GM12892 (cell line): ENCODE measurements at regions not wholly inside any gene's neighbourhood (a gene's known extent, or its start where the extent isn't known, plus 50 kb on each side); places are given as distances from the start of the nearest gene placed in this dataset.
"Not testable (repeated sequence)": the region's sequence is repeated elsewhere in the genome, so short reads cannot be mapped to it uniquely, and the experiment has no call there.

Experiments
- DNase-seq: peaks from one replicate; pipeline ENCODE4 v3.0.0; 2011; ENCODE audit not compliant: insufficient read length
- FAIRE-seq: peaks from 2 replicates; lab custom pipeline; 2011; peaks lifted over from hg19 to GRCh38; lab: Jason Lieb, UNC
- POLR2A ChIP-seq: IDR thresholded peaks from 2 replicates; pipeline ENCODE4 v1.6.1; 2011; ENCODE audit warnings: low read depth, low read length, control low read depth
- POLR2AphosphoS5 ChIP-seq: IDR thresholded peaks from 2 replicates; pipeline ENCODE4 v1.6.1; 2011; ENCODE audit warnings: low read depth, low read length, control low read depth
- TAF1 ChIP-seq: IDR thresholded peaks from 2 replicates; pipeline ENCODE4 v1.6.1; 2011; ENCODE audit warnings: low read depth, mild to moderate bottlenecking, control low read depth, low read length, borderline replicate concordance

GRCh38 chr2:51903728-51904127 is 871.8 kb upstream of the NRXN1 start:
- TF ChIP-seq POLR2AphosphoS5 (no peak), POLR2A (no peak), TAF1 (no peak)
- DNase-seq = no peak
- FAIRE-seq = no peak

- TF ChIP-seq TAF1 = no peak
- no peak for FAIRE-seq
Observed at GRCh38 chr2:51899643-51900042, 867.7 kb upstream of the NRXN1 start.

GRCh38 chr2:51894584-51894983 is 862.7 kb upstream of the NRXN1 start:
- DNase-seq, FAIRE-seq: not testable (repeated sequence)

More at GRCh38 chr2:51899643-51900042, 867.7 kb upstream of the NRXN1 start:
- DNase-seq = no peak

DNA sequence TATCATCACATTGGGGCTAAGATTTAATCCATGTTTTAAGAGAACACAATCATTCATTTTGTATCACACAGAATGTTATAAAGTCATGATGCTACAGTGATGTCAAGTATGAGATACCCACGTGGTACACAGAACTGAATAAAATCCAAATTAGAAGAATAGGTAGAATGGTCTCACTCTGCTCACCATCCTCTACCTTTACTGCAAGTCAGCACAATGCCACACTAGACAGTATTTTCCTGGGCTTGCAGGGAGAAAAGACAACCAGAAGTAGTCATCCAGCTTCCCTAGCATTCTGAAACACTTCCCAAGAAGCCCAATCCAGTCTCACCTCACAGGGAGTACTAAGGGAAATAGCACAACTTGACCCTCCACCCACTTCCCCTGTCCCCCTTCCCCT is 856.2 kb upstream of the NRXN1 start:
- no peak for FAIRE-seq
- no peak for TF ChIP-seq POLR2A
- no peak for TF ChIP-seq POLR2AphosphoS5
- no peak for TF ChIP-seq TAF1
- no peak for DNase-seq

- no peak for FAIRE-seq
- no peak for DNase-seq
- TF ChIP-seq POLR2A (no peak), TAF1 (no peak), POLR2AphosphoS5 (no peak)
Observed at GRCh38 chr2:51881673-51882072, 849.7 kb upstream of the NRXN1 start.

GRCh38 chr2:51880153-51880552 is 848.2 kb upstream of the NRXN1 start:
- FAIRE-seq (no peak), DNase-seq (no peak)
- TF ChIP-seq TAF1 = no peak
- TF ChIP-seq POLR2AphosphoS5 = no peak
- TF ChIP-seq POLR2A = no peak

DNA sequence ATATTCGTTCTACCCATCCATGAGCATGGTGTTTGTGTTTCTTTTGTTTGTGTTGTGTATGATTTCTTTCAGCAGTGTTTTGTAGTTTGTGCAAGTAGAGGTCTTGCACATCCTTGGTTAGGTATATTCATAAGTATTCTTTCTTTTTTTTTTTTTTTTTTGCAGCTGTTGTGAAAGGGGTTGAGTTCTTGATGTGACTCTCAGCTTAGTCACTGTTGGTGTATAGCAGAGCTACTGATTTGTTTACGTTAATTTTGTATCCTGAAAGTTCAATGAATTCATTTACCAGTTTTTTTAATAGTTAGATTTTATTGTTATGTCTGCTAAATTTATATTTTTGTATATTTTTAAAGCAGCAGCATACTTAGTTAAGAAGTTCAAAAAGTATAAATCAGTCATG is 834.4 kb upstream of the NRXN1 start:
- TF ChIP-seq POLR2A (no peak), TAF1 (no peak), POLR2AphosphoS5 (no peak)
- no peak for FAIRE-seq
- no peak for DNase-seq

- FAIRE-seq (no peak), DNase-seq (no peak)
- TF ChIP-seq POLR2AphosphoS5 = no peak
- no peak for TF ChIP-seq TAF1
- TF ChIP-seq POLR2A = no peak
Observed at GRCh38 chr2:51859260-51859659, 827.3 kb upstream of the NRXN1 start.

DNA sequence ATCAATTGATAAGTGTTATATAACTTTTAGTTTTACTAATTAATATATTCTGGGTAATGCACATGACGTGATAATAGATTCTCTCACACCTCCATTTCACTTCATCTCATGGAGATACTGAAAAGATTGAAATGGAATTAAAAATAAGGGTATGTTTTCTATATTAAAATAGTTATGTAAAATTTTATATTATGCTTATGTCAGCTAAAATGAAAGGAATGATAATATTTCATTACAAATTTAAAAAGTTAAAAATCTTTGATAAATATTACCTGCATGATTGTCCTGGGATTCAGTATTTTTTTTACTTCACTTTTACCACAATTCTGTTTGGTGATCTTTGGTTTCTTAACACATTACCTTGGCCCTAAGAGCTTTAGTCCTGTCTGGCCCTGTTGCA is 823.8 kb upstream of the NRXN1 start:
- FAIRE-seq = no peak
- TF ChIP-seq TAF1 = no peak
- TF ChIP-seq POLR2A = no peak
- TF ChIP-seq POLR2AphosphoS5 = no peak
- no peak for DNase-seq

- no peak for DNase-seq
- FAIRE-seq = no peak
- TF ChIP-seq TAF1 = no peak
Observed at GRCh38 chr2:51846796-51847195, 814.9 kb upstream of the NRXN1 start.

GRCh38 chr2:51846018-51846417 is 814.1 kb upstream of the NRXN1 start:
- TF ChIP-seq POLR2A (no peak), TAF1 (no peak), POLR2AphosphoS5 (no peak)
- no peak for FAIRE-seq
- no peak for DNase-seq

DNA sequence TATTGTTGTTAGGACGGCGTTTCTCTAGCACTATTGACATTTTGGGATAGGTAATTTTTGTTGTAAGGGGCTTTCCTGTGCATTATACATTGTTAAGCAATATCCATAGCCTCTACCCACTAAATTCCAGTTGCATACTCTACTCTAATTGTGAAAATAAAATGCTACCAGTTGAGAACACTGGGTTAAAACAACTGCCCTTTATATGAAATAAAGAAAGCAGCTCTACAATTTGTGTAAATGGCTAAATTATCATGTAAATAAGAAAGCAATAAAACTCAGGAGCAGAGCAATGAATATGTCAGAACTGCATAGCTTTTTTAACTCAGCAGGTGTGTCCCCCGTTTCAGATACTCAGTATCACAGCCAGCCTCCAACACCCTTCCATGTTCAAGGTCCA is 812.7 kb upstream of the NRXN1 start:
- DNase-seq (no peak), FAIRE-seq (no peak)
- no peak for TF ChIP-seq TAF1
- no peak for TF ChIP-seq POLR2AphosphoS5
- no peak for TF ChIP-seq POLR2A

DNA sequence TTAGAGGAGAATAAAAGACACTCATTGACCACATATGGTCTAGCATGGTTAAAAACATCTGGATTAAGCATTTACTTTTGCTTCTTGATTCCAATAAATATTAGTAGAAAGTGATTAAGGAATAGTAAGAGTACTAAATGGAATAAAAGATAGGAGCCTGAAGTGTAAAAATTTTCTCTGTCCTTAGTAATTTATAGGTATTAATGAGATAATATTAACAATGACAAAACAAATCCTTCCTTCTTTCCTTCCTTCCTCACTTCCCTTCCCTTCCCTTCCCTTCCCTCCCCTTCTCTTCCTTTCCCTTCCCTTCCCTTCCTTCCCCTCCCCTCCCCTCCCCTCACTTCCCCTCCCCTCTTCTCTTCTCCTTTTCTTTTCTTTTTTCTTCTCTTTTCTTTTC is 797.5 kb upstream of the NRXN1 start:
- DNase-seq (no peak), FAIRE-seq (no peak)
- TF ChIP-seq TAF1 (no peak), POLR2AphosphoS5 (no peak), POLR2A (no peak)

DNA sequence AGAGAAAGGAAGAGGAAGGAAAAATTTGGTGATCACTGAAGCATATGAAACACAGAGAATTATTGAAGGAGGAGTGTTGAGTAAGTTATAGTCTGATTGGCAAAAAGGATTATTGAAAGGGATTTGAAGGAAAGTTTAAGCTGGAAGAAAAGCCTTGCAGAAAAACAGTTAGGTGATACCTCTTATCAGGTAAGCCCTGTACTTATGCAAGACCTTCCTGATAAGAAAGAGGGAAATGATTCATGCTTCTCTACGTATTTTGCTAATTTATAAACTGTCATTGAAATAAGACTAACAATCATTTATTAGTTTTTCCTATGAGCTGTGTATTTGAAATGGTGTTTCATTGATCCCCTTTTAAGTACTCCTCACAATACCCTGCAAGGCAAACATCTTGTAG is 793.9 kb upstream of the NRXN1 start:
- no peak for TF ChIP-seq POLR2A
- no peak for TF ChIP-seq POLR2AphosphoS5
- TF ChIP-seq TAF1 = no peak
- FAIRE-seq (no peak), DNase-seq (no peak)
